ENCODE measurements at regions not wholly inside any gene's neighbourhood (a gene's known extent, or its start where the extent isn't known, plus 50 kb on each side); places are given as distances from the start of the nearest gene placed in this dataset.

DNA sequence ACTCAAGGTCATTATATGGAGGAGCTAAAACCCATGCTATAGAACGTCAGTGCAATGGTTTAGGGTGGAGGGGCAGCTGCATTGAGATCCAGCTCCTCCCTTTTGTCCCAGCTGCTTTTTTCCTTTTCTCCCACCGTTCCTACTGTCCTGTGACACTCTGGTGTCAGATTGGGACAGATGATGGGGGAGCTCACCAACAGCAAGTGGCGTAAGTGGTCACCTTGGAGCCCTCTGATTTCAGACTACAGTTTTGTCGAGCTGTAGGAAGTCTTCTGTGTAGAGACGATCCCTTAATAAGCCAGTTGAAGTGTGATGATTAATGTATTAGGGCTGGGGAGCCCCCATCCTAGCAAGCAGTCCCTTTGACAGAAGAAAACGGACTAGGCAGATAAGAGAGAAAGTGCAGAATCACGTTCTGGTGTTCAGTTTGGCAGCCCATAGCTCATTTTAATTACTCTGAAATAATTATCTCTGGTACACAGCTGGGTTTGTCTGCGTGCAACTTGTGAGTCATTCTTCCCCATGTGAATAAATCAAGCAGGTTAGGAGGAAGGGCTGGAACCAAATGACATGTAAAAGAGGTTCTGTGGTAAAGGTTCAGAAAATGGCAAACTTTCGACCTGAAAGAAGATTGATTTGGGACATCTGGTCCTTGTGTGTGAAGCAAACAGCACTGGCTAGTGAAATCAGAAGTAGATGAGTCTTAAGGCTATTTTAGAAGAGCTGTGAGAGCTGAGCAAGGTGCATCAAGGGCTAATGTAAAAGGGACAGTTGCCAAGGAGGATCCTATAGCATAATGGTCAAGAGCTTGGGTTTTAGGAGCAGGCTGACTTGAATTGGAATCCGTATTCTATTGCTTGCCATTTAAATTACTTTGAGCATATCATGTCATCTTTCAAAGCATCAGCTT, 241.4 kb downstream of the EDEM1 start:
- TF ChIP-seq POLR2A (IDR thresholded peaks at IDR 0.05), result no peak
- TF ChIP-seq POLR2AphosphoS5 (IDR thresholded peaks at IDR 0.05), result no peak
- TF ChIP-seq, protein P1, sequence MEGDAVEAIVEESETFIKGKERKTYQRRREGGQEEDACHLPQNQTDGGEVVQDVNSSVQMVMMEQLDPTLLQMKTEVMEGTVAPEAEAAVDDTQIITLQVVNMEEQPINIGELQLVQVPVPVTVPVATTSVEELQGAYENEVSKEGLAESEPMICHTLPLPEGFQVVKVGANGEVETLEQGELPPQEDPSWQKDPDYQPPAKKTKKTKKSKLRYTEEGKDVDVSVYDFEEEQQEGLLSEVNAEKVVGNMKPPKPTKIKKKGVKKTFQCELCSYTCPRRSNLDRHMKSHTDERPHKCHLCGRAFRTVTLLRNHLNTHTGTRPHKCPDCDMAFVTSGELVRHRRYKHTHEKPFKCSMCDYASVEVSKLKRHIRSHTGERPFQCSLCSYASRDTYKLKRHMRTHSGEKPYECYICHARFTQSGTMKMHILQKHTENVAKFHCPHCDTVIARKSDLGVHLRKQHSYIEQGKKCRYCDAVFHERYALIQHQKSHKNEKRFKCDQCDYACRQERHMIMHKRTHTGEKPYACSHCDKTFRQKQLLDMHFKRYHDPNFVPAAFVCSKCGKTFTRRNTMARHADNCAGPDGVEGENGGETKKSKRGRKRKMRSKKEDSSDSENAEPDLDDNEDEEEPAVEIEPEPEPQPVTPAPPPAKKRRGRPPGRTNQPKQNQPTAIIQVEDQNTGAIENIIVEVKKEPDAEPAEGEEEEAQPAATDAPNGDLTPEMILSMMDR (IDR thresholded peaks at IDR 0.05), result no peak
- no peak for TF ChIP-seq EP300 (IDR thresholded peaks at IDR 0.05)
